Neutrophil (primary cell): ENCODE measurements at regions not wholly inside any gene's neighbourhood (a gene's known extent, or its start where the extent isn't known, plus 50 kb on each side); places are given as distances from the start of the nearest gene placed in this dataset.
"Not testable (repeated sequence)": the region's sequence is repeated elsewhere in the genome, so short reads cannot be mapped to it uniquely, and the experiment has no call there.

Source experiments
- H3K27ac ChIP-seq: fragments of 200-600 bp; sonication (generic); 2 replicates; pipeline ENCODE4 v1.5.1; 2016; ENCODE audit warnings: mild to moderate bottlenecking, moderate library complexity
- H3K27me3 ChIP-seq: fragments of 200-600 bp; sonication (generic); 2 replicates; pipeline ENCODE4 v1.6.0; 2016; ENCODE audit warnings: mild to moderate bottlenecking
- H3K36me3 ChIP-seq: fragments of 200-600 bp; sonication (generic); 2 replicates; pipeline ENCODE4 v1.5.1; 2017
- H3K4me1 ChIP-seq, 2 experiments: fragments of 200-600 bp in 1 of 2; sonication (generic) in 1 of 2; 1 replicate in 1 of 2; 2 replicates in 1 of 2; pipeline versions ENCODE4 v1.5.1 to v1.6.1; 2013 to 2016; ENCODE audit warnings: low read depth in 1 of 2, low read length in 1 of 2, mild to moderate bottlenecking in 1 of 2, moderate library complexity in 1 of 2; ENCODE audit not compliant: control insufficient read depth in 1 of 2, insufficient read depth in 1 of 2
- H3K4me3 ChIP-seq, 2 experiments: fragments of 200-600 bp in 1 of 2; sonication (generic) in 1 of 2; 1 replicate in 1 of 2; 2 replicates in 1 of 2; pipeline ENCODE4 v1.5.1; 2013 to 2016; ENCODE audit warnings: low read depth in 1 of 2, low read length in 1 of 2, mild to moderate bottlenecking in 1 of 2, moderate library complexity in 1 of 2
- H3K9me3 ChIP-seq: fragments of 200-600 bp; sonication (generic); 2 replicates; pipeline ENCODE4 v1.5.1; 2016
- CTCF ChIP-seq: fragments of 200-600 bp; sonication (generic); IDR thresholded peaks from 2 replicates; pipeline ENCODE4 v1.5.1; 2016; ENCODE audit warnings: antibody characterized with exemption

- H3K27ac ChIP-seq: no peak overlapping the region
Measured at GRCh38 chrX:5672099-5672498, 556.6 kb downstream of the NLGN4X start.

GRCh38 chrX:5666689-5667088 is 562.0 kb downstream of the NLGN4X start:
- H3K27ac ChIP-seq, H3K4me3 ChIP-seq: not testable (repeated sequence)

More at GRCh38 chrX:5672099-5672498, 556.6 kb downstream of the NLGN4X start:
- Histone ChIP-seq H3K27me3 (no peaks in the 10 kb centered on the region), H3K4me1 (no peaks in the 10 kb centered on the region), H3K4me3 (no peak overlapping the region), H3K9me3 (no peaks in the 10 kb centered on the region), H3K36me3 (no peaks in the 10 kb centered on the region)
- no peak for TF ChIP-seq CTCF

GRCh38 chrX:5656544-5656943 is 572.1 kb downstream of the NLGN4X start:
- no peak for TF ChIP-seq CTCF
- Histone ChIP-seq H3K4me1 (no peaks in the 10 kb centered on the region), H3K4me3 (no peak overlapping the region), H3K27ac (no peak overlapping the region), H3K36me3 (no peaks in the 10 kb centered on the region), H3K27me3 (no peaks in the 10 kb centered on the region), H3K9me3 (no peaks in the 10 kb centered on the region)

More at GRCh38 chrX:5666689-5667088, 562.0 kb downstream of the NLGN4X start:
- not testable (repeated sequence) for H3K27me3 ChIP-seq, H3K36me3 ChIP-seq, H3K4me1 ChIP-seq, H3K9me3 ChIP-seq

- Histone ChIP-seq H3K27ac (no peak overlapping the region), H3K9me3 (no peaks in the 10 kb centered on the region), H3K4me1 (no peaks in the 10 kb centered on the region), H3K36me3 (no peaks in the 10 kb centered on the region), H3K4me3 (no peak overlapping the region), H3K27me3 (no peaks in the 10 kb centered on the region)
- no peak for TF ChIP-seq CTCF
Measured at GRCh38 chrX:5650904-5651303, 577.8 kb downstream of the NLGN4X start.

- no peaks in the 10 kb centered on the region for H3K4me1 ChIP-seq
- no peaks in the 10 kb centered on the region for H3K27me3 ChIP-seq
- H3K4me3 ChIP-seq: no peak overlapping the region
- TF ChIP-seq CTCF: no peak
- no peak overlapping the region for H3K27ac ChIP-seq
- no peaks in the 10 kb centered on the region for H3K9me3 ChIP-seq
- no peaks in the 10 kb centered on the region for H3K36me3 ChIP-seq
Measured at GRCh38 chrX:5648941-5649568, 579.6 kb downstream of the NLGN4X start.

GRCh38 chrX:5646818-5647217 is 581.8 kb downstream of the NLGN4X start:
- H3K4me3 ChIP-seq: no peak overlapping the region
- no peak for TF ChIP-seq CTCF

More at GRCh38 chrX:5646818-5647217, 581.8 kb downstream of the NLGN4X start:
- Histone ChIP-seq H3K4me1 (no peaks in the 10 kb centered on the region), H3K27ac (no peak overlapping the region), H3K36me3 (no peaks in the 10 kb centered on the region), H3K27me3 (no peaks in the 10 kb centered on the region), H3K9me3 (no peaks in the 10 kb centered on the region)
